WTC11 (cell line): ENCODE measurements at regions not wholly inside any gene's neighbourhood (a gene's known extent, or its start where the extent isn't known, plus 50 kb on each side); places are given as distances from the start of the nearest gene placed in this dataset.

Source experiments
- CREB1 ChIP-seq: sonication (generic); formaldehyde crosslinking; IDR thresholded peaks from 2 replicates; pipeline ENCODE4 v1.8.0; 2023; ENCODE audit warnings: mild to moderate bottlenecking, missing genetic modification reagents
- CTCF ChIP-seq: fragments of 200-600 bp; IDR thresholded peaks from 2 replicates; pipeline ENCODE4 v1.8.0; 2022; ENCODE audit warnings: antibody characterized with exemption
- ERG ChIP-seq: fragments of 250-450 bp; sonication (Bioruptor Pico); IDR thresholded peaks from 2 replicates; pipeline ENCODE4 v1.8.0; 2021; ENCODE audit warnings: mild to moderate bottlenecking
- NFYB ChIP-seq: sonication (generic); formaldehyde crosslinking; conservative IDR thresholded peaks from 2 replicates; pipeline ENCODE4 v1.8.0; 2022; ENCODE audit warnings: low read depth, missing genetic modification reagents
- NR2C2 ChIP-seq: sonication (generic); formaldehyde crosslinking; IDR thresholded peaks from 2 replicates; pipeline ENCODE4 v1.8.0; 2022; ENCODE audit warnings: mild to moderate bottlenecking, missing genetic modification reagents
- PREB ChIP-seq: sonication (generic); formaldehyde crosslinking; IDR thresholded peaks from 2 replicates; pipeline ENCODE4 v1.8.1; 2022; ENCODE audit warnings: mild to moderate bottlenecking, missing genetic modification reagents, moderate library complexity, borderline replicate concordance
- SMAD3 ChIP-seq: sonication (generic); formaldehyde crosslinking; IDR thresholded peaks from 2 replicates; pipeline ENCODE4 v1.8.0; 2022; ENCODE audit warnings: missing genetic modification reagents, mild to moderate bottlenecking, borderline replicate concordance
- SP1 ChIP-seq: sonication (generic); formaldehyde crosslinking; conservative IDR thresholded peaks from 2 replicates; pipeline ENCODE4 v1.8.1; 2022; ENCODE audit warnings: missing genetic modification reagents
- TCF7 ChIP-seq: sonication (generic); formaldehyde crosslinking; IDR thresholded peaks from 2 replicates; pipeline ENCODE4 v1.8.0; 2022; ENCODE audit warnings: mild to moderate bottlenecking, low read depth, missing genetic modification reagents, moderate library complexity
- TF ChIP-seq, protein P1 (sequence below): sonication (generic); formaldehyde crosslinking; IDR thresholded peaks from 2 replicates; pipeline ENCODE4 v1.8.1; 2022; ENCODE audit warnings: missing genetic modification reagents, borderline replicate concordance
- TF ChIP-seq, protein P2 (sequence below): sonication (generic); formaldehyde crosslinking; conservative IDR thresholded peaks from 2 replicates; pipeline ENCODE4 v1.8.1; 2022; ENCODE audit warnings: mild to moderate bottlenecking, missing genetic modification reagents
- TF ChIP-seq, protein P3 (sequence below): sonication (generic); formaldehyde crosslinking; IDR thresholded peaks from 2 replicates; pipeline ENCODE4 v1.8.1; 2022; ENCODE audit warnings: low read depth, mild to moderate bottlenecking, moderate library complexity, missing genetic modification reagents, borderline replicate concordance

DNA sequence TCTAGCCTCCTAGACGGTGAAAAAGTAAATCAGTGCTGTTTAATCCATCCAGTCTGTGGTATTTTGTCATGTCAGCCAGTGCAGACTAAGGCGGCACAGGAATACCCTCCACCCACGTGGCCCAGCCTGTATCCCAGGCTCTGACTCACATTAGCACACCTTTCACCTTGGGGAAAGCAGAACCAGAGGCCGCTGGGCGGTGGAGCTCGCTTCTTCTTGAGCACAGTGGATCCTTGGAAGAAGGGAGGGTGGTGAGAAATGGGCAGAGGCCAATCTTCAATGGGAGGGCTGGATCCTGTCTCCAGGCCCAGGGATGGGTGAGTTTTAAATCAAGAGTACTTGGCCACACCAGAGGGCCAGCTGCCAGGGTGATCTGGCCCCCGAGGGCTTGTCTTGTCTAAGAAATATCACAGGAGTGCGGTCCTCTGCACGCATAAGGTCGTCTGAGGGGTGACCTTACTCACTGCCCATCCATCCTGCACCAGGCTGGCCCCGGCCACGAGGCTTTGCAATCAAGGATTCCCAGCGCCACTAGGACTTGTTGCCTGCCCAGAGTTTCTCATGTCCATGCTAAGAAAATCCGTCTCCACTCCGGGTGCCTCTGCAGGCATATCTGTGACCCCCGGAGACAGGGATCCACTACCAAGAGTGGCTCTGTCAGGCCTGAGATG is 658.5 kb downstream of the BRD1 start:
- TF ChIP-seq CTCF (no peak), ERG (CRISPR knock-in tag) (no peak), SMAD3 (CRISPR knock-in tag) (no peak), SP1 (CRISPR knock-in tag) (no peak), TCF7 (CRISPR knock-in tag) (no peak), PREB (no peak), NR2C2 (CRISPR knock-in tag) (no peak), NFYB (CRISPR knock-in tag) (no peak), CREB1 (CRISPR knock-in tag) (no peak)
- TF ChIP-seq, protein P1, sequence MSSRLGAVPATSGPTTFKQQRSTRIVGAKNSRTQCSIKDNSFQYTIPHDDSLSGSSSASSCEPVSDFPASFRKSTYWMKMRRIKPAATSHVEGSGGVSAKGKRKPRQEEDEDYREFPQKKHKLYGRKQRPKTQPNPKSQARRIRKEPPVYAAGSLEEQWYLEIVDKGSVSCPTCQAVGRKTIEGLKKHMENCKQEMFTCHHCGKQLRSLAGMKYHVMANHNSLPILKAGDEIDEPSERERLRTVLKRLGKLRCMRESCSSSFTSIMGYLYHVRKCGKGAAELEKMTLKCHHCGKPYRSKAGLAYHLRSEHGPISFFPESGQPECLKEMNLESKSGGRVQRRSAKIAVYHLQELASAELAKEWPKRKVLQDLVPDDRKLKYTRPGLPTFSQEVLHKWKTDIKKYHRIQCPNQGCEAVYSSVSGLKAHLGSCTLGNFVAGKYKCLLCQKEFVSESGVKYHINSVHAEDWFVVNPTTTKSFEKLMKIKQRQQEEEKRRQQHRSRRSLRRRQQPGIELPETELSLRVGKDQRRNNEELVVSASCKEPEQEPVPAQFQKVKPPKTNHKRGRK (CRISPR knock-in tag), result no peak
- TF ChIP-seq, protein P2, sequence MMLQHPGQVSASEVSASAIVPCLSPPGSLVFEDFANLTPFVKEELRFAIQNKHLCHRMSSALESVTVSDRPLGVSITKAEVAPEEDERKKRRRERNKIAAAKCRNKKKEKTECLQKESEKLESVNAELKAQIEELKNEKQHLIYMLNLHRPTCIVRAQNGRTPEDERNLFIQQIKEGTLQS (CRISPR knock-in tag), result no peak
- TF ChIP-seq, protein P3, sequence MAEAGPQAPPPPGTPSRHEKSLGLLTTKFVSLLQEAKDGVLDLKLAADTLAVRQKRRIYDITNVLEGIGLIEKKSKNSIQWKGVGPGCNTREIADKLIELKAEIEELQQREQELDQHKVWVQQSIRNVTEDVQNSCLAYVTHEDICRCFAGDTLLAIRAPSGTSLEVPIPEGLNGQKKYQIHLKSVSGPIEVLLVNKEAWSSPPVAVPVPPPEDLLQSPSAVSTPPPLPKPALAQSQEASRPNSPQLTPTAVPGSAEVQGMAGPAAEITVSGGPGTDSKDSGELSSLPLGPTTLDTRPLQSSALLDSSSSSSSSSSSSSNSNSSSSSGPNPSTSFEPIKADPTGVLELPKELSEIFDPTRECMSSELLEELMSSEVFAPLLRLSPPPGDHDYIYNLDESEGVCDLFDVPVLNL, result no peak
